ENCODE measurements at regions not wholly inside any gene's neighbourhood (a gene's known extent, or its start where the extent isn't known, plus 50 kb on each side); places are given as distances from the start of the nearest gene placed in this dataset.

GRCh38 chr13:62489731-62490130 lies 1074.1 kb upstream of the PCDH20 start:
- TF ChIP-seq CTCF (conservative IDR thresholded peaks at IDR 0.05; ENCODE audit: low read depth in 2 of 2) (no peak), REST (IDR thresholded peaks at IDR 0.05; ENCODE audit: unreplicated experiment) (no peak), EZH2 (IDR thresholded peaks at IDR 0.05; ENCODE audit: low read depth, unreplicated experiment) (no peak)

All from GM23338 (cell line).